RWPE2 (cell line): ENCODE measurements at regions not wholly inside any gene's neighbourhood (a gene's known extent, or its start where the extent isn't known, plus 50 kb on each side); places are given as distances from the start of the nearest gene placed in this dataset.

Source experiments
- ATAC-seq: fragments of 200-7000 bp; cut with Tn5 transposase; 3 replicates; pipeline ENCODE4 v1.9.1; 2021; ENCODE audit warnings: low read depth
- DNase-seq: peaks from one replicate; pipeline ENCODE4 v3.0.0-alpha.2; 2020; ENCODE audit warnings: low spot score
- H3K27ac ChIP-seq: fragments of 450-650 bp; 2 replicates; pipeline ENCODE4 v1.5.1; 2017; ENCODE audit warnings: mild to moderate bottlenecking; ENCODE audit not compliant: poor library complexity, severe bottlenecking
- H3K27me3 ChIP-seq: fragments of 250-450 bp; sonication (Bioruptor Pico); 2 replicates; pipeline ENCODE4 v1.5.1; 2021; ENCODE audit warnings: mild to moderate bottlenecking, moderate library complexity; ENCODE audit not compliant: insufficient read depth, poor library complexity, severe bottlenecking
- H3K36me3 ChIP-seq: fragments of 250-450 bp; sonication (Bioruptor Pico); 2 replicates; pipeline ENCODE4 v1.5.1; 2020; ENCODE audit warnings: low read depth, mild to moderate bottlenecking, moderate library complexity
- H3K4me1 ChIP-seq: fragments of 250-450 bp; sonication (Bioruptor Pico); 2 replicates; pipeline ENCODE4 v1.5.1; 2021; ENCODE audit warnings: mild to moderate bottlenecking, moderate library complexity; ENCODE audit not compliant: insufficient read depth, poor library complexity, severe bottlenecking
- H3K4me3 ChIP-seq: fragments of 250-450 bp; sonication (Bioruptor Pico); 2 replicates; pipeline ENCODE4 v1.5.1; 2021; ENCODE audit warnings: mild to moderate bottlenecking, moderate library complexity; ENCODE audit not compliant: severe bottlenecking
- H3K9me3 ChIP-seq: fragments of 250-450 bp; sonication (Bioruptor Pico); 2 replicates; pipeline ENCODE4 v1.5.1; 2021; ENCODE audit warnings: mild to moderate bottlenecking, moderate library complexity; ENCODE audit not compliant: severe bottlenecking
- TF ChIP-seq, protein P1 (sequence below): fragments of 450-650 bp; IDR thresholded peaks from one replicate; pipeline ENCODE4 v1.5.1; 2017; ENCODE audit warnings: mild to moderate bottlenecking, moderate library complexity; ENCODE audit not compliant: poor library complexity, severe bottlenecking

GRCh38 chr1:212155219-212155618 lies 119.7 kb downstream of the DTL start:
- Histone ChIP-seq H3K36me3 (no peaks in the 10 kb centered on the region), H3K4me1 (no peaks in the 10 kb centered on the region), H3K9me3 (no peaks in the 10 kb centered on the region), H3K4me3 (no peak overlapping the region), H3K27ac (no peak overlapping the region), H3K27me3 (no peaks in the 10 kb centered on the region)
- TF ChIP-seq, protein P1, sequence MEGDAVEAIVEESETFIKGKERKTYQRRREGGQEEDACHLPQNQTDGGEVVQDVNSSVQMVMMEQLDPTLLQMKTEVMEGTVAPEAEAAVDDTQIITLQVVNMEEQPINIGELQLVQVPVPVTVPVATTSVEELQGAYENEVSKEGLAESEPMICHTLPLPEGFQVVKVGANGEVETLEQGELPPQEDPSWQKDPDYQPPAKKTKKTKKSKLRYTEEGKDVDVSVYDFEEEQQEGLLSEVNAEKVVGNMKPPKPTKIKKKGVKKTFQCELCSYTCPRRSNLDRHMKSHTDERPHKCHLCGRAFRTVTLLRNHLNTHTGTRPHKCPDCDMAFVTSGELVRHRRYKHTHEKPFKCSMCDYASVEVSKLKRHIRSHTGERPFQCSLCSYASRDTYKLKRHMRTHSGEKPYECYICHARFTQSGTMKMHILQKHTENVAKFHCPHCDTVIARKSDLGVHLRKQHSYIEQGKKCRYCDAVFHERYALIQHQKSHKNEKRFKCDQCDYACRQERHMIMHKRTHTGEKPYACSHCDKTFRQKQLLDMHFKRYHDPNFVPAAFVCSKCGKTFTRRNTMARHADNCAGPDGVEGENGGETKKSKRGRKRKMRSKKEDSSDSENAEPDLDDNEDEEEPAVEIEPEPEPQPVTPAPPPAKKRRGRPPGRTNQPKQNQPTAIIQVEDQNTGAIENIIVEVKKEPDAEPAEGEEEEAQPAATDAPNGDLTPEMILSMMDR: no peak
- no peak for ATAC-seq
- DNase-seq: no peak

DNA sequence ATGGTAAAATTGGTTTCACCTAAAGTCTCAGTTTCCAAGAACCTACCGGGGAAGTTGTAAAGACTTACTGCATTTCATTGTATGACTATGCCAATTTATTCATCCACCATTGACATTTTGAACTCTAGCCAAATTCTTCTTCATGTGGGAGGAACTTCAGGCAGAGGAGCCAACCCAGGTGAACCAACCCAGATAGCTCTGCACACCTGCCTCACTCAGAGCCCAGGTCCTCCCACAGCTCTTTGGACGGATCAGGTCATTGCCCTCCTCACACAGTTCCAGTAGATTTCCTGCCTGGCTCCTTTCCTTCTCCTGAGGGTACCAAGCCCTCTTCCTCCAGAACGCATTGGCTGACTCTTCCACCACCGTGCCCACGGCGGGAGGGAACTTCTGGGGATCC lies 121.7 kb downstream of the DTL start:
- TF ChIP-seq, protein P1: no peak
- ATAC-seq: no peak

DNA sequence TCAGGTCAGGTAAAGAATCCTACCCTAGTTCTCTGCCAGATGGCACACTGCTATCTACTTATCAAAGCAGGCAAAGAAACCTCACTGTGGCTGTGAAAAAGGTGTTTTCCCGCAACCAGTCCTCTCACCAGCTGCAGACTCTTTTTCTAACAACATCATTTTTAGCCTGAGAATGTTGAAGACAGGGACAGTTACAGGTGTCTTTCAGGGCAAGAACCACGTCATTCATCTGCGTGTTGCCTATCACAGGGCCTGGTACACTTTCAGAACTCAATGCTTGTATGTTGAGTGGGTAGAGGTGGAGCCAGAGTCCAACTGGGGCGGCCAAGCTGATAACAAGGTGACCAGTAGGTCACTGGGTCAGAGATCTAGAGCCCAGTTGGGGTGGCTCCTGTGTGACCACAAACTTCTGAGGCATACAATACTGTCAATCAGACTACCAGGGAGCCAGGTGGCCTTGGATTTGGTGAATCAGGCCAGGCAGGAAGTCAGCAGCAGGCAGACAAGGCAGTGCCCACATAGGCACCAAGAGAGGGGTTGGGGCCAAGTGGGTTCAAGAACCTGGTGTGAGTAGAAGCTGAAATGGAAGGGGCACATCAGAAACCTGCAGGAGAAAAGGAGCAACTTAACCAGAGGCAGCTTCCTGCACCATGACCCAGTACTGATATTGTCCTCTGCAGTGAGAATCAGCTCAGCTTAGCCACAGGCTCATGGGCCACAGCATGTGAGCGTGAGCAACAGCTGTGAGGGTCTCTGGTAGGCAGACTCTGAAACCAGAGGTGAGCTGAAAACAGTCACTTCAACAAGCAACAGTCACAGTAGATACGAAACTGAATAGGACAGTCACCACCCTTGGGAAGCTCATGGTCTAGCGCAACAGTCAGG lies 123.6 kb downstream of the DTL start:
- no peak for ATAC-seq

More for the DNA sequence above, 121.7 kb downstream of the DTL start:
- Histone ChIP-seq H3K27me3 (no peaks in the 10 kb centered on the region), H3K27ac (no peak overlapping the region), H3K4me1 (no peaks in the 10 kb centered on the region), H3K36me3 (no peaks in the 10 kb centered on the region), H3K9me3 (no peaks in the 10 kb centered on the region), H3K4me3 (no peak overlapping the region)
- DNase-seq: no peak

GRCh38 chr1:212161231-212161781 lies 123.9 kb upstream of the PPP2R5A start:
- Histone ChIP-seq H3K36me3 (no peaks in the 10 kb centered on the region), H3K4me1 (no peaks in the 10 kb centered on the region), H3K9me3 (no peaks in the 10 kb centered on the region), H3K27me3 (no peaks in the 10 kb centered on the region), H3K27ac (no peak overlapping the region), H3K4me3 (no peak overlapping the region)
- TF ChIP-seq, protein P1: no peak
- DNase-seq: no peak
- ATAC-seq: peak; percentile 57; the same call in 1 of the 3 replicates

More for the DNA sequence above, 123.6 kb downstream of the DTL start:
- Histone ChIP-seq H3K36me3 (no peaks in the 10 kb centered on the region), H3K27ac (no peak overlapping the region), H3K4me3 (no peak overlapping the region), H3K27me3 (no peaks in the 10 kb centered on the region), H3K4me1 (no peaks in the 10 kb centered on the region), H3K9me3 (no peaks in the 10 kb centered on the region)
- TF ChIP-seq, protein P1: no peak
- DNase-seq: no peak

DNA sequence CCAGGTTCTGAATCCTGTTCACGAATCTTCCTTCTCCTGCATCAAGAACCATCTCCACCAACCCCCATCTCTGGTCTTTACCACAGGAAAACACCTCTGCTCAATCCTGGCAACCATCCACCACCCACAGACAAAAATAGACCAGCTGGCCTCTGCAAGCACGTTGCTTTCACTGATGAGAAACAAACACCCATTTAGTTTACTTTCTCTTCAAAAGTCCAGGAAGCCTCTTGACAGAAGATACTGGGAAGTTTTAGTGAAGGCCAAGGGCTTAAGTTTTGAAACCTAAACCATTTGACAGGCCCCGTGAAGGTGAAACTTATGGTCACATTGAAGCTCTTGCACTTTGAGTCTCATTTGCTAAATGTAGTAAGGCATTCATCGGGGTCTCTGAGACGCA lies 122.6 kb upstream of the PPP2R5A start:
- ATAC-seq (no peak), DNase-seq (no peak)
- H3K4me3 ChIP-seq: no peak overlapping the region
- H3K36me3 ChIP-seq: no peaks in the 10 kb centered on the region
- H3K4me1 ChIP-seq: no peaks in the 10 kb centered on the region
- TF ChIP-seq, protein P1: no peak
- no peaks in the 10 kb centered on the region for H3K27me3 ChIP-seq
- no peak overlapping the region for H3K27ac ChIP-seq
- H3K9me3 ChIP-seq: no peaks in the 10 kb centered on the region
